Thoracic aorta (tissue), 2 donors: ENCODE measurements at regions not wholly inside any gene's neighbourhood (a gene's known extent, or its start where the extent isn't known, plus 50 kb on each side); places are given as distances from the start of the nearest gene placed in this dataset.

Experiments used
- ATAC-seq: fragments of 150-250 bp; one replicate; pipeline ENCODE4 v1.8.0; 2017; ENCODE audit warnings: low read depth; ENCODE audit not compliant: insufficient number of reproducible peaks, low FRiP score
- DNase-seq: peaks from one replicate; pipeline ENCODE4 v3.0.0-alpha.2; 2020; ENCODE audit warnings: low spot score
- H3K27ac ChIP-seq, 2 donors: fragments of 200-600 bp; sonication (generic); 1 replicate in 1 of 2; 2 replicates in 1 of 2; pipeline ENCODE4 v1.5.1; 2016; ENCODE audit warnings: mild to moderate bottlenecking in 2 of 2, moderate library complexity in 2 of 2
- H3K27me3 ChIP-seq: fragments of 200-600 bp; sonication (generic); replicated peaks from 2 replicates; pipeline ENCODE4 v1.6.0; 2016; ENCODE audit warnings: mild to moderate bottlenecking; ENCODE audit not compliant: insufficient read depth
- H3K36me3 ChIP-seq: fragments of 200-600 bp; sonication (generic); one replicate; pipeline ENCODE4 v1.5.1; 2016
- H3K4me1 ChIP-seq, 2 donors: fragments of 200-600 bp; sonication (generic); 1 replicate in 1 of 2; 2 replicates in 1 of 2; pipeline versions ENCODE4 v1.5.1 to v1.6.0; 2016; ENCODE audit warnings: low read depth in 2 of 2, mild to moderate bottlenecking in 1 of 2; ENCODE audit not compliant: control insufficient read depth in 1 of 2
- H3K4me3 ChIP-seq: fragments of 200-600 bp; sonication (generic); 2 replicates; pipeline ENCODE4 v1.5.1; 2016; ENCODE audit warnings: mild to moderate bottlenecking
- H3K9me3 ChIP-seq: fragments of 200-600 bp; sonication (generic); 2 replicates; pipeline ENCODE4 v1.5.1; 2016
- CTCF ChIP-seq: fragments of 200-600 bp; sonication (generic); IDR thresholded peaks from one replicate; pipeline ENCODE4 v1.5.1; 2019; ENCODE audit warnings: antibody characterized with exemption

- no peak for ATAC-seq
These were observed 84.6 kb upstream of the GHITM start for GRCh38 chr10:84054743-84055142.

GRCh38 chr10:84059526-84059925 is 79.8 kb upstream of the GHITM start:
- no peak for TF ChIP-seq CTCF
- H3K4me1 ChIP-seq: no peaks in the 10 kb centered on the region
- ATAC-seq: no peak
- no peak for DNase-seq
- no peaks in the 10 kb centered on the region for H3K27me3 ChIP-seq
- H3K36me3 ChIP-seq: no peaks in the 10 kb centered on the region
- H3K4me3 ChIP-seq: no peak overlapping the region
- H3K27ac ChIP-seq: no peak overlapping the region
- H3K9me3 ChIP-seq: no peaks in the 10 kb centered on the region

More at GRCh38 chr10:84054743-84055142, 84.6 kb upstream of the GHITM start:
- TF ChIP-seq CTCF: no peak
- no peaks in the 10 kb centered on the region for H3K4me1 ChIP-seq
- H3K36me3 ChIP-seq: no peaks in the 10 kb centered on the region
- H3K9me3 ChIP-seq: no peaks in the 10 kb centered on the region
- DNase-seq: no peak
- no peak overlapping the region for H3K27ac ChIP-seq
- H3K4me3 ChIP-seq: no peak overlapping the region
- H3K27me3 ChIP-seq: no peaks in the 10 kb centered on the region

- TF ChIP-seq CTCF: no peak
- Histone ChIP-seq H3K4me1 (no peaks in the 10 kb centered on the region), H3K9me3 (no peaks in the 10 kb centered on the region), H3K27ac (no peak overlapping the region), H3K4me3 (no peak overlapping the region), H3K36me3 (no peaks in the 10 kb centered on the region), H3K27me3 (no peaks in the 10 kb centered on the region)
- ATAC-seq: no peak
- no peak for DNase-seq
These were observed 75.9 kb upstream of the GHITM start for GRCh38 chr10:84063440-84063839.

- no peaks in the 10 kb centered on the region for H3K9me3 ChIP-seq
- no peak overlapping the region for H3K4me3 ChIP-seq
- TF ChIP-seq CTCF: no peak
- H3K27ac ChIP-seq: no peak overlapping the region
- H3K27me3 ChIP-seq: no peaks in the 10 kb centered on the region
- no peaks in the 10 kb centered on the region for H3K4me1 ChIP-seq
- H3K36me3 ChIP-seq: no peaks in the 10 kb centered on the region
- ATAC-seq (no peak), DNase-seq (no peak)
These were observed 73.3 kb upstream of the GHITM start for GRCh38 chr10:84065804-84066601.

GRCh38 chr10:84074521-84074920 is 64.8 kb upstream of the GHITM start:
- DNase-seq: no peak
- Histone ChIP-seq H3K4me3 (no peak overlapping the region), H3K36me3 (no peaks in the 10 kb centered on the region), H3K27me3 (no peaks in the 10 kb centered on the region), H3K27ac (no peak overlapping the region), H3K4me1 (no peaks in the 10 kb centered on the region), H3K9me3 (no peaks in the 10 kb centered on the region)
- ATAC-seq: no peak
- TF ChIP-seq CTCF: no peak
